ENCODE measurements at regions not wholly inside any gene's neighbourhood (a gene's known extent, or its start where the extent isn't known, plus 50 kb on each side); places are given as distances from the start of the nearest gene placed in this dataset.

GRCh38 chr13:81916461-81916860 is 1575.5 kb upstream of the SPRY2 start:
- Histone ChIP-seq H2BK5ac (ENCODE audit: low read depth, low read length, poor library complexity, severe bottlenecking) (no peak overlapping the region), H2AK5ac (ENCODE audit: low read depth, low read length) (no peak overlapping the region), H3K9me1 (ENCODE audit: insufficient read depth, low read length) (no peaks in the 10 kb centered on the region), H3K14ac (replicated peaks; ENCODE audit: low read depth, low read length) (no peak overlapping the region), H2BK20ac (ENCODE audit: low read depth, low read length) (no peak overlapping the region), H3K36me3 (ENCODE audit: control insufficient read depth, insufficient read depth, low read length) (no peaks in the 10 kb centered on the region), H2AFZ (replicated peaks; ENCODE audit: low read length, poor library complexity) (no peak overlapping the region), H3K18ac (ENCODE audit: low read depth, low read length) (no peak overlapping the region), H3K27ac (ENCODE audit: insufficient read depth, low read length) (no peak overlapping the region), H2AK9ac (replicated peaks; ENCODE audit: low read depth, low read length, poor library complexity) (no peak overlapping the region), H3K9ac (ENCODE audit: low read depth, low read length) (no peak overlapping the region), H4K91ac (ENCODE audit: insufficient read depth, low read depth, low read length) (no peak overlapping the region), H3K79me1 (ENCODE audit: low read depth in 1 of 2, low read length in 2 of 2) (no peaks in the 10 kb centered on the region), H4K20me1 (ENCODE audit: insufficient read depth, low read length) (no peaks in the 10 kb centered on the region), H3K4me2 (ENCODE audit: low read depth, low read length) (no peak overlapping the region), H2BK15ac (ENCODE audit: low read depth, low read length) (no peak overlapping the region), H3K4me1 (ENCODE audit: control insufficient read depth, insufficient read depth, low read length) (no peaks in the 10 kb centered on the region), H3K9me3 (ENCODE audit: control insufficient read depth, insufficient read depth, low read length) (peaks cover 4% of the 10 kb centered on the region), H4K8ac (ENCODE audit: low read depth in 2 of 2, low read length in 2 of 2) (no peak overlapping the region), H3K4ac (ENCODE audit: low read depth, low read length) (no peak overlapping the region), H3K56ac (ENCODE audit: extremely low read depth, insufficient read depth, low read length) (no peak overlapping the region), H3K27me3 (ENCODE audit: control insufficient read depth, insufficient read depth, low read length) (no peaks in the 10 kb centered on the region), H4K5ac (ENCODE audit: low read depth, low read length) (no peak overlapping the region), H2BK120ac (ENCODE audit: low read depth, low read length) (no peak overlapping the region), H3K4me3 (ENCODE audit: insufficient read depth, low read depth, low read length) (no peak overlapping the region), H3K23ac (ENCODE audit: low read depth, low read length) (no peak overlapping the region)
- intact Hi-C loops (cut with micrococcal nuclease) (no loop called here), in situ Hi-C loops (cut with MboI; ENCODE audit: low sequenced_read_pairs) (no loop called here), dilution Hi-C loops (cut with HindIII; ENCODE audit: low sequenced_read_pairs, unreplicated experiment) (no loop called here)
- no peak for DNase-seq
- no TSS peak for BruUV-seq (replicated peaks)
- POLR2A ChIA-PET (ENCODE audit: unreplicated experiment): no interaction called here
- no peak for ATAC-seq (ENCODE audit: low read depth)
- CTCF ChIA-PET: no interaction called here
- TF ChIP-seq CHD1 (IDR thresholded peaks at IDR 0.05; ENCODE audit: low read depth, low read length) (no peak), POLR2A (IDR thresholded peaks at IDR 0.05; ENCODE audit: low read depth, low read length) (no peak), MAZ (IDR thresholded peaks at IDR 0.05; ENCODE audit: borderline replicate concordance, low read depth, low read length) (no peak), RFX5 (IDR thresholded peaks at IDR 0.05; ENCODE audit: low read depth, low read length) (no peak), MAFK (IDR thresholded peaks at IDR 0.05; ENCODE audit: low read depth, low read length) (no peak), ELK1 (IDR thresholded peaks at IDR 0.05; ENCODE audit: borderline replicate concordance, low read depth, low read length) (no peak), CEBPB (IDR thresholded peaks at IDR 0.05; ENCODE audit: low read depth, low read length) (no peak), USF2 (IDR thresholded peaks at IDR 0.05; ENCODE audit: low read depth, low read length) (no peak), RAD21 (IDR thresholded peaks at IDR 0.05; ENCODE audit: low read length) (no peak), BHLHE40 (IDR thresholded peaks at IDR 0.05; ENCODE audit: low read depth, low read length) (no peak), RCOR1 (IDR thresholded peaks at IDR 0.05; ENCODE audit: insufficient replicate concordance, low read length) (no peak), MXI1 (IDR thresholded peaks at IDR 0.05; ENCODE audit: borderline replicate concordance, low read depth, low read length) (no peak), FOS (IDR thresholded peaks at IDR 0.05; ENCODE audit: low read depth, low read length) (no peak), CTCF (conservative IDR thresholded peaks at IDR 0.05; ENCODE audit: low read depth, low read length) (no peak), SMC3 (IDR thresholded peaks at IDR 0.05; ENCODE audit: low read depth, low read length) (no peak), NFE2L2 (IDR thresholded peaks at IDR 0.05; ENCODE audit: low read depth, low read length) (no peak)

Data from IMR-90 (cell line).